ENCODE measurements at regions not wholly inside any gene's neighbourhood (a gene's known extent, or its start where the extent isn't known, plus 50 kb on each side); places are given as distances from the start of the nearest gene placed in this dataset.

DNA sequence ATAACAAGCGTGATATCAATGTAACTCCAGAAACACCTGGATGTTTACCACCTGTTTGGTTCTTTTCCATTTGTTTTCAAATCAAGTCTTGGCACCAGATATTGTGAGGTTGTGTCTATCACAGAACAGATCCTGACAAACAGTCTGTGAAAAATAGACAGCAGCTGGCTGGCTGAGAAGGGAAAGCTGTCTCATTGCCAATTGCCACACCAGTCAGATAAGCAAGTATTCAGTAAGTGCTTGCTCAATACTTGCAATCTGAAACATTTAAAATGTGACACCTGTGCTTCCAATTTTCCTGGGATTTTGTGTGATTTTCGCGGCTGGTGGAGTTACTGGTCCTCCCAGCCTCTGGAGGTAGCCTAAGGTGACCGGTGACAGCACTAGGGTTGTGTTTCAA, 147.9 kb upstream of the MYO3A start:
- H3K27me3 ChIP-seq (ENCODE audit: low read depth, low read length) = 0 out of 2 replicates have a peak, but pooled peaks cover 2% of the 10 kb centered on the region
- TF ChIP-seq, protein P1, sequence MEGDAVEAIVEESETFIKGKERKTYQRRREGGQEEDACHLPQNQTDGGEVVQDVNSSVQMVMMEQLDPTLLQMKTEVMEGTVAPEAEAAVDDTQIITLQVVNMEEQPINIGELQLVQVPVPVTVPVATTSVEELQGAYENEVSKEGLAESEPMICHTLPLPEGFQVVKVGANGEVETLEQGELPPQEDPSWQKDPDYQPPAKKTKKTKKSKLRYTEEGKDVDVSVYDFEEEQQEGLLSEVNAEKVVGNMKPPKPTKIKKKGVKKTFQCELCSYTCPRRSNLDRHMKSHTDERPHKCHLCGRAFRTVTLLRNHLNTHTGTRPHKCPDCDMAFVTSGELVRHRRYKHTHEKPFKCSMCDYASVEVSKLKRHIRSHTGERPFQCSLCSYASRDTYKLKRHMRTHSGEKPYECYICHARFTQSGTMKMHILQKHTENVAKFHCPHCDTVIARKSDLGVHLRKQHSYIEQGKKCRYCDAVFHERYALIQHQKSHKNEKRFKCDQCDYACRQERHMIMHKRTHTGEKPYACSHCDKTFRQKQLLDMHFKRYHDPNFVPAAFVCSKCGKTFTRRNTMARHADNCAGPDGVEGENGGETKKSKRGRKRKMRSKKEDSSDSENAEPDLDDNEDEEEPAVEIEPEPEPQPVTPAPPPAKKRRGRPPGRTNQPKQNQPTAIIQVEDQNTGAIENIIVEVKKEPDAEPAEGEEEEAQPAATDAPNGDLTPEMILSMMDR (IDR thresholded peaks at IDR 0.05; ENCODE audit: low read depth, low read length) = no peak
- TF ChIP-seq EZH2phosphoT487 (IDR thresholded peaks at IDR 0.05; ENCODE audit: low read depth) = no peak
- H3K27ac ChIP-seq (ENCODE audit: low read length) = no peak overlapping the region
- no peaks in the 10 kb centered on the region for H4K20me1 ChIP-seq (ENCODE audit: insufficient read depth, low read length)
- no peak overlapping the region for H3K9ac ChIP-seq (ENCODE audit: low read length)
- H3K4me3 ChIP-seq (ENCODE audit: low read length) = no peak overlapping the region
- H2AFZ ChIP-seq (ENCODE audit: low read depth, low read length) = no peak overlapping the region
- H3K4me1 ChIP-seq (ENCODE audit: low read length) = no peaks in the 10 kb centered on the region
- no peaks in the 10 kb centered on the region for H3K79me2 ChIP-seq (ENCODE audit: low read length)
- H3K9me3 ChIP-seq (ENCODE audit: insufficient read depth, low read length) = no peaks in the 10 kb centered on the region
- H3K4me2 ChIP-seq (ENCODE audit: low read length) = no peak overlapping the region
- no peaks in the 10 kb centered on the region for H3K36me3 ChIP-seq (replicated peaks; ENCODE audit: low read depth, low read length)

DNA sequence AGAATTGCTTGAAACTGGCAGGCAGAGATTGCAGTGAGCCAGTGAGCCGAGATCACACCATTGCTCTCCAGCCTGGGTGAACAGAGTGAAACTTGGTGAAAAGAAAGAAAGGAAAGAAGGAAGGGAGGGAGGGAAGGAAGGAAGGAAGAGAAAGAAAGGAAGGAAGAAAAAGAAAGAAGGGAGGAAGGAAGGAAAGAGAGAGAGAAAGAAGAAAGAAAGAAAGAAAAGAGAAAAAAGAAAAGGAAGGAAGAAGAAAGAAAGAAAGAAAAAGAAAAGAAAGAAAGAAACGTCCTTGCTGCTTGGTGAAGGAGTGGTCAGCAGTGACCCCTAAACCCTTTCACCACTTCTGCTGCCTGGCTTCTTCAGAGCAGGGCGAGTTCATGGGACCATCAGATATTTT, 147.1 kb upstream of the MYO3A start:
- H3K4me1 ChIP-seq (ENCODE audit: low read length) = no peaks in the 10 kb centered on the region
- H3K9ac ChIP-seq (ENCODE audit: low read length) = no peak overlapping the region

DNA sequence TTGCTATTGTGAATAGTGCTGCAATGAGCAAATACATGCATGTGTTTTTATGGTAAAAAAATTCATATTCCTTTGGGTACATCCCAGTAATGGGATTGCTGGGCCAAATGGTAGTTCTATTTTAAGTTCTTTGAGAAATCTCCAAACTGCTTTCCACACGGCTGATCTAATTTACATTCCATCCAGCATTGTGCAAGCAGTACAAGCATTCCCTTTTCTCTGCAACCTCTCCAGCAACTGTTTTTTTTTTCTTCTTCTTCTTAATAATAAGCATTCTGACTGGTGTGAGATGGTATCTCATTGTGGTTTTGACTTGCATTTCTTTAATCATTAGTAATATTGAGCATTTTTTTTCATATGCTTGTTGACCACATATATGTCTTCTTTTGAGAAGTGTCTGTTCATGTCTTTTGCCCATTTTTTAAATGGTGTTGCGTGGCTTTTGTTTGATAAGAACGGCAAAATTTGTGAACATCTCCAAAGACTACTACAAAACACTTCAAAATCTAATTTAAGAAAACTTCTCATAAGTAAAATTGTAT, 136.1 kb upstream of the MYO3A start:
- H2AFZ ChIP-seq (ENCODE audit: low read depth, low read length) = no peak overlapping the region
- H3K9me3 ChIP-seq (ENCODE audit: insufficient read depth, low read length) = no peaks in the 10 kb centered on the region
- no peak overlapping the region for H3K4me3 ChIP-seq (ENCODE audit: low read length)
- H4K20me1 ChIP-seq (ENCODE audit: insufficient read depth, low read length) = no peaks in the 10 kb centered on the region
- no peaks in the 10 kb centered on the region for H3K4me1 ChIP-seq (ENCODE audit: low read length)
- H3K4me2 ChIP-seq (ENCODE audit: low read length) = no peak overlapping the region
- TF ChIP-seq, protein P1 (IDR thresholded peaks at IDR 0.05; ENCODE audit: low read depth, low read length) = no peak
- H3K36me3 ChIP-seq (replicated peaks; ENCODE audit: low read depth, low read length) = no peaks in the 10 kb centered on the region
- no peak overlapping the region for H3K27ac ChIP-seq (ENCODE audit: low read length)
- no peaks in the 10 kb centered on the region for H3K79me2 ChIP-seq (ENCODE audit: low read length)
- no peaks in the 10 kb centered on the region for H3K27me3 ChIP-seq (ENCODE audit: low read depth, low read length)
- no peak overlapping the region for H3K9ac ChIP-seq (ENCODE audit: low read length)

More for the DNA sequence above, 147.1 kb upstream of the MYO3A start:
- Histone ChIP-seq H3K27ac (ENCODE audit: low read length) (no peak overlapping the region), H3K79me2 (ENCODE audit: low read length) (no peaks in the 10 kb centered on the region), H3K36me3 (replicated peaks; ENCODE audit: low read depth, low read length) (no peaks in the 10 kb centered on the region), H3K4me3 (ENCODE audit: low read length) (no peak overlapping the region), H3K4me2 (ENCODE audit: low read length) (no peak overlapping the region), H3K9me3 (ENCODE audit: insufficient read depth, low read length) (no peaks in the 10 kb centered on the region), H4K20me1 (ENCODE audit: insufficient read depth, low read length) (no peaks in the 10 kb centered on the region), H2AFZ (ENCODE audit: low read depth, low read length) (no peak overlapping the region), H3K27me3 (ENCODE audit: low read depth, low read length) (0 out of 2 replicates have a peak, but pooled peaks cover 2% of the 10 kb centered on the region)
- TF ChIP-seq, protein P1 (IDR thresholded peaks at IDR 0.05; ENCODE audit: low read depth, low read length) = no peak
- TF ChIP-seq EZH2phosphoT487 (IDR thresholded peaks at IDR 0.05; ENCODE audit: low read depth) = no peak

DNA sequence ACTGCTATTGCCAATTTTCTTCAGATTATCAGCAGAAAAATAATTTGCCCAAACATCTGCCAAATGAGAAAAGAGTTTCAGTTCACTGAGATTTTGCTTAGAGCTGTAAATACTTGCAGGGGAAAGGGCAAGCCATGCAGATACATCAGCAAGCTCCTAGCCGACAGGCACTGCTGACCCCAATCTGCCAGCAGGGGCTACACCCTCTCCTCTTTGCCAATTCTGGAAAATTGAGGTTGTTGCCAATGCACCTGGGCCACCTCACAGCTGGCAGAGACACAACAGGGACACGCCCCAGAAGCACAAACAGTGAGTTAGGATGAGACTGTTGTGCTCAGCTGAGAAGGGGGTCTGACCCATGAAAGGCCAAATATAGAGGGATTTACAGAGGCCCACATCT, 129.5 kb upstream of the MYO3A start:
- Histone ChIP-seq H2AFZ (ENCODE audit: low read depth, low read length) (no peak overlapping the region), H3K36me3 (replicated peaks; ENCODE audit: low read depth, low read length) (no peaks in the 10 kb centered on the region)
- no peak for TF ChIP-seq EZH2phosphoT487 (IDR thresholded peaks at IDR 0.05; ENCODE audit: low read depth)
- TF ChIP-seq, protein P1 (IDR thresholded peaks at IDR 0.05; ENCODE audit: low read depth, low read length) = no peak

More for the DNA sequence above, 129.5 kb upstream of the MYO3A start:
- Histone ChIP-seq H3K9ac (ENCODE audit: low read length) (no peak overlapping the region), H3K4me1 (ENCODE audit: low read length) (no peaks in the 10 kb centered on the region), H3K4me3 (ENCODE audit: low read length) (no peak overlapping the region), H4K20me1 (ENCODE audit: insufficient read depth, low read length) (no peaks in the 10 kb centered on the region), H3K79me2 (ENCODE audit: low read length) (no peaks in the 10 kb centered on the region), H3K9me3 (ENCODE audit: insufficient read depth, low read length) (no peaks in the 10 kb centered on the region), H3K4me2 (ENCODE audit: low read length) (no peak overlapping the region), H3K27ac (ENCODE audit: low read length) (no peak overlapping the region), H3K27me3 (ENCODE audit: low read depth, low read length) (no peaks in the 10 kb centered on the region)
